K562 (cell line): ENCODE measurements at regions not wholly inside any gene's neighbourhood (a gene's known extent, or its start where the extent isn't known, plus 50 kb on each side); places are given as distances from the start of the nearest gene placed in this dataset.

Experiments used
- ATAC-seq: fragments of 200-7000 bp; cut with Tn5 transposase; 3 replicates; pipeline ENCODE4 v1.9.1; 2020; ENCODE audit warnings: moderate library complexity
- BruUV-seq: library from RNA; stranded (reverse); fragments of 400-500 nt; replicated peaks from 2 replicates; lab custom pipeline; 2021; lab: Mats Ljungman, UMichigan
- CTCF ChIA-PET: fragments of 300-600 bp; formaldehyde crosslinking; extraction: SDS; loops from one replicate; lab custom pipeline; 2021; ENCODE audit warnings: low intra/inter-chr PET ratio; lab: Yijun Ruan, JAX
- POLR2A ChIA-PET: fragments of 300-600, 350-650 bp; sonication (Branson Sonifier 250); formaldehyde crosslinking; extraction: SDS; loops from one replicate; lab custom pipeline; 2021; ENCODE audit warnings: antibody characterized with exemption, inconsistent platforms; lab: Yijun Ruan, JAX
- DNase-seq, 4 experiments: peaks; one replicate each; pipeline versions ENCODE4 v3.0.0 to v3.0.0-alpha.2; 2011 to 2018; ENCODE audit warnings: low spot score in 3 of 4, mixed read lengths in 3 of 4; ENCODE audit errors: extremely low read depth in 1 of 4
- FAIRE-seq: peaks from 2 replicates; lab custom pipeline; 2011; peaks lifted over from hg19 to GRCh38; lab: Jason Lieb, UNC
- H2AFZ ChIP-seq: 2 replicates; pipeline ENCODE4 v1.6.0; 2011; ENCODE audit warnings: low read depth, low read length, control low read depth, inconsistent platforms
- H3K27ac ChIP-seq: fragments of 200-600 bp; 3 replicates; pipeline ENCODE4 v1.8.0; 2011; ENCODE audit warnings: low read depth, mild to moderate bottlenecking, control low read depth, inconsistent platforms, low read length, moderate library complexity, mixed read lengths; ENCODE audit errors: extremely low read depth
- H3K27me3 ChIP-seq, 2 experiments: fragments of 300-600 bp in 1 of 2; 2 replicates in 1 of 2; 3 replicates in 1 of 2; pipeline versions ENCODE4 v1.6.0 to v1.8.0; 2011; ENCODE audit warnings: inconsistent platforms in 2 of 2, low read length in 2 of 2, mild to moderate bottlenecking in 1 of 2, mixed read lengths in 1 of 2, moderate library complexity in 1 of 2; ENCODE audit not compliant: control insufficient read depth in 2 of 2, insufficient read depth in 2 of 2
- H3K36me3 ChIP-seq: fragments of 300-600 bp; 3 replicates; pipeline ENCODE4 v1.8.0; 2011; ENCODE audit warnings: mild to moderate bottlenecking, low read length, inconsistent platforms; ENCODE audit not compliant: control insufficient read depth, insufficient read depth
- H3K4me1 ChIP-seq, 2 experiments: fragments of 200-600 bp in 1 of 2; replicated peaks in 1 of 2; 2 replicates in 1 of 2; 3 replicates in 1 of 2; pipeline versions ENCODE4 v1.5.1 to v1.8.0; 2011; ENCODE audit warnings: inconsistent platforms in 2 of 2, low read length in 2 of 2, mild to moderate bottlenecking in 1 of 2, mixed read lengths in 1 of 2, moderate library complexity in 1 of 2; ENCODE audit not compliant: control insufficient read depth in 2 of 2, insufficient read depth in 2 of 2
- H3K4me2 ChIP-seq: 2 replicates; pipeline ENCODE4 v1.6.1; 2011; ENCODE audit warnings: low read length, control low read depth, inconsistent platforms, mixed read lengths; ENCODE audit not compliant: insufficient read depth
- H3K4me3 ChIP-seq: fragments of 200-600 bp; sonication (generic), shearing (Covaris generic); 2 replicates; pipeline ENCODE4 v1.5.1; 2016; ENCODE audit warnings: control low read depth, inconsistent platforms
- H3K79me2 ChIP-seq: fragments of 200-600 bp; 3 replicates; pipeline ENCODE4 v1.8.0; 2011; ENCODE audit warnings: low read length, inconsistent platforms; ENCODE audit not compliant: control insufficient read depth, insufficient read depth
- H3K9ac ChIP-seq, 2 experiments: 2 replicates each; pipeline versions ENCODE4 v1.6.0 to v1.6.1; 2011; ENCODE audit warnings: low read depth in 2 of 2, low read length in 2 of 2, control low read depth in 1 of 2, inconsistent platforms in 1 of 2, mild to moderate bottlenecking in 1 of 2, mixed read lengths in 1 of 2; ENCODE audit not compliant: insufficient read depth in 1 of 2
- H3K9me1 ChIP-seq: one replicate; pipeline ENCODE4 v1.6.0; 2011; ENCODE audit warnings: inconsistent platforms, mild to moderate bottlenecking, low read length, moderate library complexity; ENCODE audit not compliant: control insufficient read depth, insufficient read depth
- H3K9me3 ChIP-seq: replicated peaks from 2 replicates; pipeline ENCODE4 v1.5.1; 2011; ENCODE audit warnings: low read depth, low read length, inconsistent platforms; ENCODE audit not compliant: control insufficient read depth, insufficient read depth
- H4K20me1 ChIP-seq: replicated peaks from 2 replicates; pipeline ENCODE4 v1.6.1; 2011; ENCODE audit warnings: low read length, inconsistent platforms, mixed read lengths; ENCODE audit not compliant: control insufficient read depth, insufficient read depth
- ARID3B ChIP-seq: fragments of 250-450 bp; sonication (Bioruptor Pico); IDR thresholded peaks from 2 replicates; pipeline ENCODE4 v1.4.0; 2020; ENCODE audit warnings: borderline replicate concordance
- ARNT ChIP-seq, 2 experiments: fragments of 450-650 bp; IDR thresholded peaks; 2 replicates each; pipeline ENCODE4 v1.6.1; 2016; ENCODE audit warnings: mild to moderate bottlenecking in 1 of 2
- BCL6 ChIP-seq: fragments of 250-450 bp; sonication (Bioruptor Pico); IDR thresholded peaks from 2 replicates; pipeline ENCODE4 v1.4.0; 2020
- MTF1 ChIP-seq: fragments of 250-450 bp; sonication (Bioruptor Pico); IDR thresholded peaks from 2 replicates; pipeline ENCODE4 v1.9.0; 2021; ENCODE audit warnings: moderate library complexity, mild to moderate bottlenecking, inconsistent platforms, borderline replicate concordance
- RFX1 ChIP-seq: fragments of 450-650 bp; IDR thresholded peaks from 2 replicates; pipeline ENCODE4 v1.6.1; 2016; ENCODE audit warnings: mild to moderate bottlenecking, moderate library complexity
- SPI1 ChIP-seq: IDR thresholded peaks from 2 replicates; pipeline ENCODE4 v1.6.1; 2011; ENCODE audit warnings: low read depth, low read length, control low read depth, borderline replicate concordance
- SRF ChIP-seq, 2 experiments: fragments of 250-450, 450-650 bp in 1 of 2; sonication (Bioruptor Pico) in 1 of 2; sonication (generic) in 1 of 2; formaldehyde crosslinking; IDR thresholded peaks; 2 replicates each; pipeline versions ENCODE4 v1.5.0 to v1.5.1; 2020 to 2022; ENCODE audit warnings: mild to moderate bottlenecking in 1 of 2, missing genetic modification reagents in 1 of 2
- ZNF431 ChIP-seq: sonication (generic); formaldehyde crosslinking; IDR thresholded peaks from 2 replicates; pipeline ENCODE4 v1.8.0; 2022; ENCODE audit warnings: mild to moderate bottlenecking, missing genetic modification reagents
- WGBS: fragments of 100-300 bp; shearing (Covaris generic); methylation state at CpG from one replicate; pipeline ENCODE4 v1.1.6; 2016; ENCODE audit warnings: low coverage, mixed read lengths; ENCODE audit not compliant: insufficient coverage; ENCODE audit errors: missing lambda C conversion rate; 5-methylcytosine and 5-hydroxymethylcytosine counted together
- in situ Hi-C: fragments of 300-500 bp; cut with MboI; formaldehyde crosslinking; loops from 4 replicates; pipeline ENCODE4 v1.15.0; 2018; ENCODE audit warnings: inconsistent platforms, mixed read lengths
- intact Hi-C: fragments of 100-400 bp; cut with micrococcal nuclease; formaldehyde crosslinking; loops from 2 replicates; pipeline ENCODE4 v1.14.2; 2022
- TF ChIP-seq, protein P1 (sequence below): fragments of 250-450 bp; sonication (Bioruptor Pico); IDR thresholded peaks from 2 replicates; pipeline ENCODE4 v1.5.1; 2021; ENCODE audit warnings: mild to moderate bottlenecking
- TF ChIP-seq, protein P2 (sequence below): fragments of 450-650 bp; IDR thresholded peaks from 2 replicates; pipeline ENCODE4 v1.6.1; 2016; ENCODE audit warnings: missing biosample characterization, missing genetic modification characterization

GRCh38 chr1:221317537-221317936 is 424.4 kb downstream of the DUSP10 start:
- POLR2A ChIA-PET: no interaction called here
- H3K9me3 ChIP-seq: no peaks in the 10 kb centered on the region; the same call in none of the 2 replicates
- 2% methylated on average over 3 of the region's 3 CpGs for WGBS
- no peaks in the 10 kb centered on the region for H3K9me1 ChIP-seq
- H3K27me3 ChIP-seq: no peaks in the 10 kb centered on the region
- CTCF ChIA-PET: no interaction called here
- H3K4me3 ChIP-seq: no peak overlapping the region
- intact Hi-C loops (no loop called here), in situ Hi-C loops (no loop called here)
- BruUV-seq: no TSS peak
- DNase-seq (no peak), FAIRE-seq (no peak), ATAC-seq (no peak)
- H3K9ac ChIP-seq: no peak overlapping the region
- H3K27ac ChIP-seq: no peak overlapping the region
- no peak overlapping the region for H2AFZ ChIP-seq
- H3K79me2 ChIP-seq: no peaks in the 10 kb centered on the region
- TF ChIP-seq BCL6 (no peak), ARID3B (CRISPR knock-in tag) (0 out of 2 replicates have a peak, but pooled peaks have one; percentile 50), RFX1 (peak; percentile 69)
- no peaks in the 10 kb centered on the region for H3K36me3 ChIP-seq
- no peaks in the 10 kb centered on the region for H4K20me1 ChIP-seq
- no peaks in the 10 kb centered on the region for H3K4me1 ChIP-seq
- no peak overlapping the region for H3K4me2 ChIP-seq

- TF ChIP-seq, protein P1, sequence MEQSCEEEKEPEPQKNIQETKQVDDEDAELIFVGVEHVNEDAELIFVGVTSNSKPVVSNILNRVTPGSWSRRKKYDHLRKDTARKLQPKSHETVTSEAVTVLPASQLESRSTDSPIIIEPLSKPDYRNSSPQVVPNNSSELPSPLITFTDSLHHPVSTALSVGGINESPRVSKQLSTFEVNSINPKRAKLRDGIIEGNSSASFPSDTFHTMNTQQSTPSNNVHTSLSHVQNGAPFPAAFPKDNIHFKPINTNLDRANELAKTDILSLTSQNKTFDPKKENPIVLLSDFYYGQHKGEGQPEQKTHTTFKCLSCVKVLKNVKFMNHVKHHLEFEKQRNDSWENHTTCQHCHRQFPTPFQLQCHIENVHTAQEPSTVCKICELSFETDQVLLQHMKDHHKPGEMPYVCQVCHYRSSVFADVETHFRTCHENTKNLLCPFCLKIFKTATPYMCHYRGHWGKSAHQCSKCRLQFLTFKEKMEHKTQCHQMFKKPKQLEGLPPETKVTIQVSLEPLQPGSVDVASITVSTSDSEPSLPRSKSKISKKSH (CRISPR knock-in tag): no peak
- TF ChIP-seq SPI1: no peak
- TF ChIP-seq, protein P2, sequence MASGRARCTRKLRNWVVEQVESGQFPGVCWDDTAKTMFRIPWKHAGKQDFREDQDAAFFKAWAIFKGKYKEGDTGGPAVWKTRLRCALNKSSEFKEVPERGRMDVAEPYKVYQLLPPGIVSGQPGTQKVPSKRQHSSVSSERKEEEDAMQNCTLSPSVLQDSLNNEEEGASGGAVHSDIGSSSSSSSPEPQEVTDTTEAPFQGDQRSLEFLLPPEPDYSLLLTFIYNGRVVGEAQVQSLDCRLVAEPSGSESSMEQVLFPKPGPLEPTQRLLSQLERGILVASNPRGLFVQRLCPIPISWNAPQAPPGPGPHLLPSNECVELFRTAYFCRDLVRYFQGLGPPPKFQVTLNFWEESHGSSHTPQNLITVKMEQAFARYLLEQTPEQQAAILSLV: no peak
- no peak for TF ChIP-seq ZNF431 (CRISPR knock-in tag)
- no peak for TF ChIP-seq SRF (CRISPR knock-in tag; IDR thresholded peaks at IDR 0.05)
- TF ChIP-seq ARNT (IDR thresholded peaks at IDR 0.05): no peak
- TF ChIP-seq MTF1: 0 out of 2 replicates have a peak, but pooled peaks have one; percentile 31
- TF ChIP-seq, all 486 proteins: peak for 1
- POLR2A ChIA-PET: no interaction called here
Measured at GRCh38 chr1:221327954-221328353, 413.9 kb downstream of the DUSP10 start.

More at GRCh38 chr1:221327954-221328353, 413.9 kb downstream of the DUSP10 start:
- Histone ChIP-seq H4K20me1 (no peaks in the 10 kb centered on the region), H3K9ac (no peak overlapping the region), H2AFZ (no peak overlapping the region), H3K79me2 (no peaks in the 10 kb centered on the region), H3K9me3 (no peaks in the 10 kb centered on the region), H3K36me3 (no peaks in the 10 kb centered on the region), H3K4me3 (no peak overlapping the region), H3K27me3 (no peaks in the 10 kb centered on the region), H3K4me2 (no peak overlapping the region), H3K9me1 (no peaks in the 10 kb centered on the region), H3K27ac (no peak overlapping the region), H3K4me1 (no peaks in the 10 kb centered on the region)
- CTCF ChIA-PET: no interaction called here
- BruUV-seq: no TSS peak
- no peak for DNase-seq
- WGBS: 2% methylated on average over 4 of the region's 4 CpGs
- intact Hi-C loops (no loop called here), in situ Hi-C loops (no loop called here)
- no peak for ATAC-seq
- FAIRE-seq: no peak
